C4-2B (cell line): ENCODE measurements at regions not wholly inside any gene's neighbourhood (a gene's known extent, or its start where the extent isn't known, plus 50 kb on each side); places are given as distances from the start of the nearest gene placed in this dataset.

ENCODE experiments used
- ZFX ChIP-seq: fragments of 450-650 bp; IDR thresholded peaks from 2 replicates; pipeline ENCODE4 v1.6.1; 2017
- TF ChIP-seq, protein P1 (sequence below): fragments of 450-650 bp; conservative IDR thresholded peaks from 2 replicates; pipeline ENCODE4 v1.5.1; 2017; ENCODE audit warnings: mild to moderate bottlenecking

DNA sequence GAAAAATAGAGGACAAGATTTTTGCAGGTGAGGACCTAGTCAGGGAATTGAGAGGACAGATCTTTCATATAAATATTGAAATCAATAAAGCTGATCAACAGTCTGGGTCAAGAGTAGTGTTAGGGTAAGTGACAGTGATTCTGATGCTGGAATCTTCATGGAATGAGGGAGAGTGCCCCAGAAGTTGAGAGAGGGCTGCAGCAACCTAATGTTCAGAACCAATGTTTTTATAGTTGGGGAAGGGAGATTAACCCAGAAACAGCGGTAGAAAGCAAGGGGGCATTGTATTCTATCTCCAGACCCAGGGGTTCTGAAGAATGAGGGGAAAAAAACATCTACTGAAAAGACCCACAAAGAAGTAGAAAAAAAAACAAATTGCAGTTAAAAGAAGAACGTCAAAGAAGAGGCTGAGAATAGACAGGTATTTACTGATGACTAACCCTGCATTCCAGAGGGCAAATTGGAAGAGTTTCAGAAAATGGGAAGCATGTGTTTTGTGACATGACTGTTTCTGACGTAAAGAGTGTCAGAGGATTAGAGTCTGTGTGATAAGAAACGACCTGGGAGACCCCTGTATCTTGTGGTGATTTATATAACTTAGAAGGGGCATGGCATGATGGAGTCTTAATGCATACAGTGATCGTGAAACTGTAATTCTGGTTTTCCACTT lies 819.6 kb upstream of the EPHA5 start:
- TF ChIP-seq, protein P1, sequence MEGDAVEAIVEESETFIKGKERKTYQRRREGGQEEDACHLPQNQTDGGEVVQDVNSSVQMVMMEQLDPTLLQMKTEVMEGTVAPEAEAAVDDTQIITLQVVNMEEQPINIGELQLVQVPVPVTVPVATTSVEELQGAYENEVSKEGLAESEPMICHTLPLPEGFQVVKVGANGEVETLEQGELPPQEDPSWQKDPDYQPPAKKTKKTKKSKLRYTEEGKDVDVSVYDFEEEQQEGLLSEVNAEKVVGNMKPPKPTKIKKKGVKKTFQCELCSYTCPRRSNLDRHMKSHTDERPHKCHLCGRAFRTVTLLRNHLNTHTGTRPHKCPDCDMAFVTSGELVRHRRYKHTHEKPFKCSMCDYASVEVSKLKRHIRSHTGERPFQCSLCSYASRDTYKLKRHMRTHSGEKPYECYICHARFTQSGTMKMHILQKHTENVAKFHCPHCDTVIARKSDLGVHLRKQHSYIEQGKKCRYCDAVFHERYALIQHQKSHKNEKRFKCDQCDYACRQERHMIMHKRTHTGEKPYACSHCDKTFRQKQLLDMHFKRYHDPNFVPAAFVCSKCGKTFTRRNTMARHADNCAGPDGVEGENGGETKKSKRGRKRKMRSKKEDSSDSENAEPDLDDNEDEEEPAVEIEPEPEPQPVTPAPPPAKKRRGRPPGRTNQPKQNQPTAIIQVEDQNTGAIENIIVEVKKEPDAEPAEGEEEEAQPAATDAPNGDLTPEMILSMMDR = no peak
- TF ChIP-seq ZFX = no peak
